Upper lobe of left lung (tissue), 6 donors: ENCODE measurements at regions not wholly inside any gene's neighbourhood (a gene's known extent, or its start where the extent isn't known, plus 50 kb on each side); places are given as distances from the start of the nearest gene placed in this dataset.
"Not testable (repeated sequence)": the region's sequence is repeated elsewhere in the genome, so short reads cannot be mapped to it uniquely, and the experiment has no call there.

Source experiments
- ATAC-seq, 2 donors: fragments of 200-7000 bp; cut with Tn5 transposase; one replicate each; pipeline ENCODE4 v1.9.1; 2022; ENCODE audit warnings: mild to moderate bottlenecking in 2 of 2, moderate library complexity in 2 of 2; ENCODE audit not compliant: low FRiP score in 2 of 2
- DNase-seq, 2 donors: peaks; one replicate each; pipeline ENCODE4 v3.0.0-alpha.2; 2019 to 2020
- H3K27ac ChIP-seq, 4 donors: fragments of 200-600 bp; sonication (generic); one replicate each; pipeline ENCODE4 v1.5.1; 2016 to 2019
- H3K27me3 ChIP-seq, 4 donors: fragments of 200-600 bp; sonication (generic); one replicate each; pipeline ENCODE4 v1.5.1; 2017 to 2019
- H3K36me3 ChIP-seq, 4 donors: fragments of 200-600 bp; sonication (generic); one replicate each; pipeline ENCODE4 v1.5.1; 2016 to 2019
- H3K4me1 ChIP-seq, 4 donors: fragments of 200-600 bp; sonication (generic); one replicate each; pipeline ENCODE4 v1.5.1; 2018 to 2019
- H3K4me3 ChIP-seq, 4 donors: fragments of 200-600 bp; sonication (generic); one replicate each; pipeline ENCODE4 v1.5.1; 2017 to 2019; ENCODE audit warnings: mild to moderate bottlenecking in 2 of 4, moderate library complexity in 1 of 4
- H3K9me3 ChIP-seq, 4 donors: fragments of 200-600 bp; sonication (generic); one replicate each; pipeline ENCODE4 v1.5.1; 2018 to 2019
- CTCF ChIP-seq, 6 experiments: fragments of 450-650 bp in 4 of 6; fragments of 200-600 bp in 2 of 6; sonication (generic) in 2 of 6; IDR thresholded peaks; one replicate each; pipeline ENCODE4 v1.5.1; 2016 to 2019; ENCODE audit warnings: antibody characterized with exemption in 6 of 6
- EP300 ChIP-seq, 4 donors: sonication (generic); formaldehyde crosslinking; IDR thresholded peaks; one replicate each; pipeline ENCODE4 v1.5.1; 2017; ENCODE audit warnings: antibody characterized with exemption in 4 of 4, control low read depth in 2 of 4
- POLR2A ChIP-seq, 4 donors: fragments of 450-650 bp; IDR thresholded peaks; one replicate each; pipeline ENCODE4 v1.5.1; 2016 to 2017; ENCODE audit warnings: antibody characterized with exemption in 4 of 4, mild to moderate bottlenecking in 2 of 4
- POLR2AphosphoS5 ChIP-seq, 2 donors: sonication (generic); formaldehyde crosslinking; IDR thresholded peaks; one replicate each; pipeline ENCODE4 v1.5.1; 2017; ENCODE audit warnings: antibody characterized with exemption in 2 of 2
- WGBS, 2 donors: methylation state at CpG; one replicate each; pipeline ENCODE4 v1.1.5; 2017 to 2018; 5-methylcytosine and 5-hydroxymethylcytosine counted together
- donor health status: DM: no; HTN: no; CAD: no; lungs with moderate emphysema.
- donor health status: DM: no; HTN: yes; CAD: no; lungs with severe emphysema.

DNA sequence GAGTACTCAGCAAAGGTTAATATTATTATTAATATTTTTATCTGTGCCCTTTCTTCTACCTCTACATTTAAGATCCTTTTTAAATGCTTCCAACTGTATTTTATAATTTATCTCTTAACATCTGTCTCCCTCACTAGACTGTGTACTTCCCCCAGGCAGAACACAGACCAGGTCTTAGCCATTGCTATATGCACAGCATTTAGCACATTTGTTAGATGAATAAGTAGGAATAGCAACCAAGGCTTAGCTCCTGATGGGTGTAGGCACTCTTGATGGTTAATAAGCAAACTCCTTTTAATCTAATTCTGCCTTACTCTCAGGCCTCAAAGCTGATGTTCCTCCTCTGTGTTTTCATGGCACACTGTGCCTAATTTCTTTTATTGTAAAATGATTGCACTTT is 83.7 kb upstream of the GNG12 start:
- Histone ChIP-seq H3K27ac (no peak overlapping the region), H3K4me1 (no peaks in the 10 kb centered on the region), H3K36me3 (no peaks in the 10 kb centered on the region), H3K9me3 (no peaks in the 10 kb centered on the region), H3K4me3 (no peak overlapping the region), H3K27me3 (no peaks in the 10 kb centered on the region)
- DNase-seq (no peak), ATAC-seq (no peak)
- TF ChIP-seq CTCF (IDR thresholded peaks at IDR 0.05): no peak

- no peak overlapping the region for H3K4me3 ChIP-seq
- H3K27ac ChIP-seq: no peak overlapping the region
- no peaks in the 10 kb centered on the region for H3K4me1 ChIP-seq
- DNase-seq (no peak), ATAC-seq (no peak)
- no peaks in the 10 kb centered on the region for H3K9me3 ChIP-seq
- 81 to 82% methylated on average over 8 of the region's 8 CpGs for WGBS, 2 donors
- no peak for TF ChIP-seq POLR2AphosphoS5 (IDR thresholded peaks at IDR 0.05)
- TF ChIP-seq EP300 (IDR thresholded peaks at IDR 0.05): no peak
- no peak for TF ChIP-seq CTCF (IDR thresholded peaks at IDR 0.05)
- no peak for TF ChIP-seq POLR2A (IDR thresholded peaks at IDR 0.05)
- H3K27me3 ChIP-seq: no peaks in the 10 kb centered on the region
- no peaks in the 10 kb centered on the region for H3K36me3 ChIP-seq
These were observed 83.0 kb upstream of the GNG12 start for GRCh38 chr1:67916140-67916886.

GRCh38 chr1:67909776-67910175 is 76.5 kb upstream of the GNG12 start:
- ATAC-seq (no peak), DNase-seq (no peak)
- Histone ChIP-seq H3K27ac (no peak overlapping the region), H3K4me3 (no peak overlapping the region), H3K27me3 (no peaks in the 10 kb centered on the region), H3K4me1 (no peaks in the 10 kb centered on the region), H3K36me3 (no peaks in the 10 kb centered on the region), H3K9me3 (no peaks in the 10 kb centered on the region)
- WGBS, 2 donors: 96 to 100% methylated on average over 1 of the region's 1 CpG
- TF ChIP-seq POLR2A (IDR thresholded peaks at IDR 0.05) (no peak), EP300 (IDR thresholded peaks at IDR 0.05) (no peak), POLR2AphosphoS5 (IDR thresholded peaks at IDR 0.05) (no peak), CTCF (IDR thresholded peaks at IDR 0.05) (no peak)

- ATAC-seq (no peak), DNase-seq (no peak)
- TF ChIP-seq POLR2AphosphoS5 (IDR thresholded peaks at IDR 0.05) (no peak), EP300 (IDR thresholded peaks at IDR 0.05) (no peak), POLR2A (IDR thresholded peaks at IDR 0.05) (no peak), CTCF (IDR thresholded peaks at IDR 0.05) (no peak)
- Histone ChIP-seq H3K27me3 (no peaks in the 10 kb centered on the region), H3K36me3 (no peaks in the 10 kb centered on the region), H3K27ac (no peak overlapping the region), H3K4me3 (no peak overlapping the region), H3K9me3 (no peaks in the 10 kb centered on the region), H3K4me1 (no peaks in the 10 kb centered on the region)
- 47 to 54% methylated on average over 6 of the region's 6 CpGs for WGBS, 2 donors
These were observed 75.1 kb upstream of the GNG12 start for GRCh38 chr1:67908250-67908936.

GRCh38 chr1:67907467-67907866 is 74.2 kb upstream of the GNG12 start:
- not testable (repeated sequence) for H3K36me3 ChIP-seq, H3K9me3 ChIP-seq, H3K27ac ChIP-seq, H3K27me3 ChIP-seq, DNase-seq, H3K4me3 ChIP-seq, ATAC-seq, H3K4me1 ChIP-seq
- 66 to 74% methylated on average over 4 of the region's 4 CpGs for WGBS, 2 donors

DNA sequence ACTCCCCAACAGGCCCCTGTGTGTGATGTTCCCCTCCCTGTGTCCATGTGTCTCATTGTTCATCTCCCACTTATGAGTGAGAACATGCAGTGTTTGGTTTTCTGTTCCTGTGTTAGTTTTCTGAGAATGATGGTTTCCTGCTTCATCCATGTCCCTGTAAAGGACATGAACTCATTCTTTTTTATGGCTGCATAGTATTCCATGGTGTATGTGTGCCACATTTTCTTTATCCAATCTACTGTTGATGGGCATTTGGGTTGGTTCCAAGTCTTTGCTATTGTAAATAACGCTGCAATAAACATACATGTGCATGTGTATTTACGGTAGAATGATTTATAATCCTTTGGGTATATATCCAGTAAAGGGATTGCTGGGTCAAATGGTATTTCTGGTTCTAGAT is 72.7 kb upstream of the GNG12 start:
- H3K27ac ChIP-seq, H3K4me3 ChIP-seq, H3K4me1 ChIP-seq, H3K36me3 ChIP-seq, ATAC-seq, H3K27me3 ChIP-seq, H3K9me3 ChIP-seq, DNase-seq: not testable (repeated sequence)
- WGBS, 2 donors: 83 to 92% methylated on average over 2 of the region's 2 CpGs

DNA sequence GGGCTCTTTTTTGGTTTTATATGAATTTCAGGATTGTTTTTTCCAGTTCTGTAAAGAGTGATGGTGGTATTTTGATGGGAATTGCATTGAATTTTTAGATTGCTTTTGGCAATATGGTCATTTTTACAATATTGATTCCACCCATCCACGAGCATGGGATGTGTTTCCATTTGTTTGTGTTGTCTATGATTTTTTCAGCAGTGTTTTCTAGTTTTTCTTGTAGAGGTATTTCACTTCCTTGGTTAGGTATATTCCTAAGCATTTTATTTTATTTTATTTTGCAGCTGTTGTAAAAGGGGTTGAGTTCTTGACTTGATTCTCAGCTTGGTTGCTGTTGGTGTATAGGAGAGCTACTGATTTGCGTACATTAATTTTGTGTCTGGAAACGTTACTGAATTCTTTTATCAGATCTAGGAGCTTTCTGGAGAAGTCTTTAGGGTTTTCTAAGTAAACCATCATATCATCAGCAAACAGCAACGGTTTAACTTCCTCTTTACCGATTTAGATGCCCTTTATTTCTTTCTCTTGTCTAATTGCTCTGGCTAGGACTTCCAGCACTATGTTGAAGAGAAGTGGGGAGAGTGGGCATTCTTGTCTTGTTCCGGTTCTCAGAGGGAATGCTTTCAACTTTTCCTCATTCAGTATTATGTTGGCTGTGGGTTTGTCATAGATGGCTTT is 69.4 kb upstream of the GNG12 start:
- not testable (repeated sequence) for H3K4me1 ChIP-seq, H3K9me3 ChIP-seq, DNase-seq, H3K4me3 ChIP-seq, H3K27ac ChIP-seq, H3K36me3 ChIP-seq, H3K27me3 ChIP-seq, ATAC-seq
- 68 to 72% methylated on average over 6 of the region's 6 CpGs for WGBS, 2 donors
